GM23338 (cell line): ENCODE measurements at regions not wholly inside any gene's neighbourhood (a gene's known extent, or its start where the extent isn't known, plus 50 kb on each side); places are given as distances from the start of the nearest gene placed in this dataset.

Experiments
- ATAC-seq: fragments of 200-7000 bp; cut with Tn5 transposase; 3 replicates; pipeline ENCODE4 v1.9.1; 2020
- DNase-seq: peaks from one replicate; pipeline ENCODE4 v3.0.0-alpha.2; 2015; ENCODE audit warnings: low spot score
- H2AFZ ChIP-seq: fragments of 200-600 bp; sonication (generic); 2 replicates; pipeline ENCODE4 v1.8.0; 2016; ENCODE audit warnings: antibody characterized with exemption, mild to moderate bottlenecking, moderate library complexity
- H3F3A ChIP-seq: fragments of 200-600 bp; sonication (generic); replicated peaks from 2 replicates; pipeline ENCODE4 v1.8.0; 2017; ENCODE audit warnings: antibody characterized with exemption, mixed run types, low read depth
- H3K27ac ChIP-seq: fragments of 200-600 bp; sonication (generic); 2 replicates; pipeline ENCODE4 v1.6.1; 2016; ENCODE audit warnings: low read depth
- H3K27me3 ChIP-seq: fragments of 200-600 bp; sonication (generic); 2 replicates; pipeline ENCODE4 v1.8.0; 2016; ENCODE audit warnings: mild to moderate bottlenecking, mixed run types, moderate library complexity; ENCODE audit not compliant: insufficient read depth
- H3K36me3 ChIP-seq: fragments of 200-600 bp; sonication (generic); 2 replicates; pipeline ENCODE4 v1.8.0; 2016; ENCODE audit warnings: mild to moderate bottlenecking; ENCODE audit not compliant: insufficient read depth
- H3K4me1 ChIP-seq: fragments of 200-600 bp; sonication (generic); 2 replicates; pipeline ENCODE4 v1.8.0; 2016; ENCODE audit warnings: mild to moderate bottlenecking, moderate library complexity; ENCODE audit not compliant: insufficient read depth
- H3K4me2 ChIP-seq: fragments of 200-600 bp; sonication (generic); 2 replicates; pipeline ENCODE4 v1.7.1; 2017; ENCODE audit warnings: mixed run types
- H3K4me3 ChIP-seq: fragments of 200-600 bp; sonication (generic); 2 replicates; pipeline ENCODE4 v1.6.1; 2016; ENCODE audit warnings: mixed run types
- H3K79me2 ChIP-seq: fragments of 200-600 bp; sonication (generic); replicated peaks from 2 replicates; pipeline ENCODE4 v1.8.0; 2017; ENCODE audit warnings: mild to moderate bottlenecking; ENCODE audit not compliant: insufficient read depth
- H3K9me2 ChIP-seq: fragments of 200-600 bp; sonication (generic); 2 replicates; pipeline ENCODE4 v1.8.0; 2017; ENCODE audit not compliant: insufficient read depth
- H4K20me1 ChIP-seq: fragments of 200-600 bp; sonication (generic); replicated peaks from 2 replicates; pipeline ENCODE4 v1.8.0; 2017; ENCODE audit warnings: mild to moderate bottlenecking; ENCODE audit not compliant: insufficient read depth
- H3K27ac Mint-ChIP-seq: 2 replicates; pipeline ENCODE4 v1.8.0; 2020; ENCODE audit warnings: inconsistent platforms, mild to moderate bottlenecking, moderate library complexity, mixed read lengths
- H3K27me3 Mint-ChIP-seq: 3 replicates; pipeline ENCODE4 v1.8.0; 2022; ENCODE audit warnings: low read depth, mild to moderate bottlenecking, moderate library complexity, mixed read lengths, inconsistent platforms; ENCODE audit not compliant: insufficient read depth, poor library complexity
- H3K36me3 Mint-ChIP-seq: 3 replicates; pipeline ENCODE4 v1.8.0; 2021; ENCODE audit warnings: low read depth, mild to moderate bottlenecking, inconsistent platforms, moderate library complexity, mixed read lengths
- H3K4me1 Mint-ChIP-seq: 3 replicates; pipeline ENCODE4 v1.8.0; 2020; ENCODE audit warnings: mild to moderate bottlenecking, inconsistent platforms, mixed read lengths
- H3K4me3 Mint-ChIP-seq: 3 replicates; pipeline ENCODE4 v1.8.0; 2021; ENCODE audit warnings: moderate library complexity, mild to moderate bottlenecking, inconsistent platforms, mixed read lengths
- H3K9me3 Mint-ChIP-seq: 3 replicates; pipeline ENCODE4 v1.8.0; 2020; ENCODE audit warnings: moderate library complexity, mild to moderate bottlenecking, inconsistent platforms, mixed read lengths
- CREB1 ChIP-seq: fragments of 250-450 bp; sonication (Bioruptor Pico); IDR thresholded peaks from 2 replicates; pipeline ENCODE4 v1.5.0; 2020; ENCODE audit warnings: low read depth, mild to moderate bottlenecking, moderate library complexity
- EZH2 ChIP-seq: fragments of 200-600 bp; sonication (generic); IDR thresholded peaks from one replicate; pipeline ENCODE4 v1.8.0; 2017; ENCODE audit warnings: antibody characterized with exemption, mild to moderate bottlenecking, low read depth; ENCODE audit not compliant: unreplicated experiment
- JUNB ChIP-seq: IDR thresholded peaks from one replicate; pipeline ENCODE4 v1.6.1; 2016; ENCODE audit warnings: antibody characterized with exemption; ENCODE audit not compliant: unreplicated experiment
- NANOG ChIP-seq: IDR thresholded peaks from 2 replicates; pipeline ENCODE4 v1.6.1; 2016; ENCODE audit warnings: antibody characterized with exemption, borderline replicate concordance
- POLR2AphosphoS5 ChIP-seq: IDR thresholded peaks from 2 replicates; pipeline ENCODE4 v1.6.1; 2016; ENCODE audit warnings: antibody characterized with exemption, low read depth
- STAT1 ChIP-seq: IDR thresholded peaks from one replicate; pipeline ENCODE4 v1.6.1; 2016; ENCODE audit warnings: antibody characterized with exemption; ENCODE audit not compliant: unreplicated experiment
- ZNF114 ChIP-seq: fragments of 250-450 bp; sonication (Bioruptor Pico); IDR thresholded peaks from 2 replicates; pipeline ENCODE4 v1.5.0; 2020; ENCODE audit warnings: mild to moderate bottlenecking, moderate library complexity
- ZNF331 ChIP-seq: fragments of 250-450 bp; sonication (Bioruptor Pico); IDR thresholded peaks from 2 replicates; pipeline ENCODE4 v1.5.0; 2020; ENCODE audit warnings: low read depth, mild to moderate bottlenecking, moderate library complexity
- TF ChIP-seq, protein P1 (sequence below): IDR thresholded peaks from one replicate; pipeline ENCODE4 v1.6.1; 2018; ENCODE audit warnings: antibody characterized with exemption; ENCODE audit not compliant: unreplicated experiment
- TF ChIP-seq, protein P2 (sequence below): IDR thresholded peaks from 2 replicates; pipeline ENCODE4 v1.6.1; 2016; ENCODE audit warnings: antibody characterized with exemption
- TF ChIP-seq, protein P3 (sequence below), 2 experiments: fragments of 200-600 bp in 1 of 2; sonication (generic) in 1 of 2; conservative IDR thresholded peaks; 2 replicates each; pipeline versions ENCODE4 v1.5.1 to v1.6.1; 2016 to 2017; ENCODE audit warnings: antibody characterized with exemption in 2 of 2, low read depth in 2 of 2, mild to moderate bottlenecking in 2 of 2, moderate library complexity in 1 of 2

DNA sequence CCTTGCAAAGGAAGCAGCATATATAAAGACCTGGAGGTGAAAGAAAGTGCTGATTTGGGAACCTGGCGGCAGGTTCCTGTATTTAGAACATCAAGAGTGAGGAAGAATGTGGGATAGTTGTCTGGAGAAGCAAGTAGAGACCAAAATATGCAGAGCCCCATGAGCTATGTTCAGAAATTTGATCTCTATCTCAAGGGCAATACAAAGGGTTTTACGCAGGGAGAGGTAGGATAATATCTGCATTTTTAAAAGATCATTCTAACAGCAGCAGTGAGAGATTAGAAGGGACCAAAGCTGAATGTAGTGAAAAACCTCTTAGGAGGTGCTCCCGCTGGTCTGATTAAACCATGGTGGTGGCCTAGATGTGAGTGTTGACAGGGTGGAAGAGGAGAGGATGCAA lies 453.9 kb upstream of the PKN2 start (continued):
- TF ChIP-seq, protein P1, sequence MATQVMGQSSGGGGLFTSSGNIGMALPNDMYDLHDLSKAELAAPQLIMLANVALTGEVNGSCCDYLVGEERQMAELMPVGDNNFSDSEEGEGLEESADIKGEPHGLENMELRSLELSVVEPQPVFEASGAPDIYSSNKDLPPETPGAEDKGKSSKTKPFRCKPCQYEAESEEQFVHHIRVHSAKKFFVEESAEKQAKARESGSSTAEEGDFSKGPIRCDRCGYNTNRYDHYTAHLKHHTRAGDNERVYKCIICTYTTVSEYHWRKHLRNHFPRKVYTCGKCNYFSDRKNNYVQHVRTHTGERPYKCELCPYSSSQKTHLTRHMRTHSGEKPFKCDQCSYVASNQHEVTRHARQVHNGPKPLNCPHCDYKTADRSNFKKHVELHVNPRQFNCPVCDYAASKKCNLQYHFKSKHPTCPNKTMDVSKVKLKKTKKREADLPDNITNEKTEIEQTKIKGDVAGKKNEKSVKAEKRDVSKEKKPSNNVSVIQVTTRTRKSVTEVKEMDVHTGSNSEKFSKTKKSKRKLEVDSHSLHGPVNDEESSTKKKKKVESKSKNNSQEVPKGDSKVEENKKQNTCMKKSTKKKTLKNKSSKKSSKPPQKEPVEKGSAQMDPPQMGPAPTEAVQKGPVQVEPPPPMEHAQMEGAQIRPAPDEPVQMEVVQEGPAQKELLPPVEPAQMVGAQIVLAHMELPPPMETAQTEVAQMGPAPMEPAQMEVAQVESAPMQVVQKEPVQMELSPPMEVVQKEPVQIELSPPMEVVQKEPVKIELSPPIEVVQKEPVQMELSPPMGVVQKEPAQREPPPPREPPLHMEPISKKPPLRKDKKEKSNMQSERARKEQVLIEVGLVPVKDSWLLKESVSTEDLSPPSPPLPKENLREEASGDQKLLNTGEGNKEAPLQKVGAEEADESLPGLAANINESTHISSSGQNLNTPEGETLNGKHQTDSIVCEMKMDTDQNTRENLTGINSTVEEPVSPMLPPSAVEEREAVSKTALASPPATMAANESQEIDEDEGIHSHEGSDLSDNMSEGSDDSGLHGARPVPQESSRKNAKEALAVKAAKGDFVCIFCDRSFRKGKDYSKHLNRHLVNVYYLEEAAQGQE: no peak
- TF ChIP-seq, protein P2, sequence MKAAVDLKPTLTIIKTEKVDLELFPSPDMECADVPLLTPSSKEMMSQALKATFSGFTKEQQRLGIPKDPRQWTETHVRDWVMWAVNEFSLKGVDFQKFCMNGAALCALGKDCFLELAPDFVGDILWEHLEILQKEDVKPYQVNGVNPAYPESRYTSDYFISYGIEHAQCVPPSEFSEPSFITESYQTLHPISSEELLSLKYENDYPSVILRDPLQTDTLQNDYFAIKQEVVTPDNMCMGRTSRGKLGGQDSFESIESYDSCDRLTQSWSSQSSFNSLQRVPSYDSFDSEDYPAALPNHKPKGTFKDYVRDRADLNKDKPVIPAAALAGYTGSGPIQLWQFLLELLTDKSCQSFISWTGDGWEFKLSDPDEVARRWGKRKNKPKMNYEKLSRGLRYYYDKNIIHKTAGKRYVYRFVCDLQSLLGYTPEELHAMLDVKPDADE: no peak
- TF ChIP-seq EZH2 (no peak), CREB1 (CRISPR knock-in tag) (no peak), NANOG (no peak), ZNF331 (no peak), STAT1 (no peak)

DNA sequence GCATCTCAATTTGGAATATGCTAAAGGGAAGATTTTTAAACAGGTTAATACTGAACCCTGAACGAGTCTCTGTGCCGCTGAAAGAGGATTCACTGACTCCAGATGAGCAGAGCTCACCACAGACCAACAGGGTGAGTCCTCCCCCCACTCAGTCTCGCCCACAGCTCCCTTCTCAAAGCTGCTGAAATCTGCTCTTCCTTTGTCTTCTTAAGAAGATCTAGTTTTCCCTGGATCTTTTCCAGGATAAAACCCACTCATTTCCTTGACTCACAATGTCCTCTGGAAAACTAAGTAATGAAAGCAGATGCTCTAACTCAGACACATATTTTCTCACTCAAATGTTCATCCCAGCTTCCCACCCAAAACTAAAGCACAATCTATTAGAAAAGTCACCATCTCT lies 447.0 kb upstream of the PKN2 start:
- ATAC-seq: no peak

DNA sequence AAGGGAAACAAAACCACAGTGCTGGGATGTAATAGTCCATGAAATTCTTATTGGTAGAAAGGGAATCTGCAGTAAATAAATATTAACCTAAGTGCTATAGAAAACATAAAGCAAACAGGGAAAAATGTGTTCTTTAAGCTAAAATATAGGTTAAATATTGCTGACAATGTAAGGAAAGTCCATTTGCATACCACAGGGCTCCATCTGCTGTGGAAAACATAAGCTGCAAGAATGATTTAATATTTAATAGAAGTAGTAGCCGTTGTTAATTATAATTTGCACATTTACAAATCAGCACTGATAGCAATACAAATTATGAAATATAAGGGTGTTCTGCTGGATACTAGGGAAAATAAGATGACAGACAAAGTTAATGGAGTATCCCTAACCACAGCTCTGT lies 444.9 kb upstream of the PKN2 start:
- H3K9me2 ChIP-seq: no peaks in the 10 kb centered on the region
- no peak for ATAC-seq
- no peak for TF ChIP-seq ZNF114 (CRISPR knock-in tag)
- TF ChIP-seq, protein P3, sequence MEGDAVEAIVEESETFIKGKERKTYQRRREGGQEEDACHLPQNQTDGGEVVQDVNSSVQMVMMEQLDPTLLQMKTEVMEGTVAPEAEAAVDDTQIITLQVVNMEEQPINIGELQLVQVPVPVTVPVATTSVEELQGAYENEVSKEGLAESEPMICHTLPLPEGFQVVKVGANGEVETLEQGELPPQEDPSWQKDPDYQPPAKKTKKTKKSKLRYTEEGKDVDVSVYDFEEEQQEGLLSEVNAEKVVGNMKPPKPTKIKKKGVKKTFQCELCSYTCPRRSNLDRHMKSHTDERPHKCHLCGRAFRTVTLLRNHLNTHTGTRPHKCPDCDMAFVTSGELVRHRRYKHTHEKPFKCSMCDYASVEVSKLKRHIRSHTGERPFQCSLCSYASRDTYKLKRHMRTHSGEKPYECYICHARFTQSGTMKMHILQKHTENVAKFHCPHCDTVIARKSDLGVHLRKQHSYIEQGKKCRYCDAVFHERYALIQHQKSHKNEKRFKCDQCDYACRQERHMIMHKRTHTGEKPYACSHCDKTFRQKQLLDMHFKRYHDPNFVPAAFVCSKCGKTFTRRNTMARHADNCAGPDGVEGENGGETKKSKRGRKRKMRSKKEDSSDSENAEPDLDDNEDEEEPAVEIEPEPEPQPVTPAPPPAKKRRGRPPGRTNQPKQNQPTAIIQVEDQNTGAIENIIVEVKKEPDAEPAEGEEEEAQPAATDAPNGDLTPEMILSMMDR (conservative IDR thresholded peaks at IDR 0.05; ENCODE audit: low read depth in 2 of 2): no peak
- TF ChIP-seq ZNF331: no peak
- no peak for TF ChIP-seq CREB1 (CRISPR knock-in tag)
- TF ChIP-seq, protein P2: no peak
- TF ChIP-seq NANOG: no peak
- TF ChIP-seq EZH2: no peak
- TF ChIP-seq POLR2AphosphoS5: no peak
- no peak for TF ChIP-seq JUNB

More for the DNA sequence above, 447.0 kb upstream of the PKN2 start:
- Histone ChIP-seq H3K27ac (no peak overlapping the region), H4K20me1 (no peaks in the 10 kb centered on the region), H3K79me2 (no peaks in the 10 kb centered on the region), H2AFZ (peak overlapping the region; percentile 49; the same call in 1 of the 2 replicates), H3K4me1 (no peaks in the 10 kb centered on the region), H3K36me3 (no peaks in the 10 kb centered on the region), H3K9me2 (no peaks in the 10 kb centered on the region), H3K4me3 (no peak overlapping the region), H3K27me3 (no peaks in the 10 kb centered on the region), H3F3A (no peaks in the 10 kb centered on the region), H3K4me2 (no peak overlapping the region)
- H3K9me3 Mint-ChIP-seq: peaks cover 3% of the 10 kb centered on the region; the same call in 1 of the 3 replicates
- peaks cover 2% of the 10 kb centered on the region; the same call in 2 of the 3 replicates for H3K36me3 Mint-ChIP-seq
- H3K4me1 Mint-ChIP-seq: peaks cover 7% of the 10 kb centered on the region
- TF ChIP-seq CREB1 (CRISPR knock-in tag): no peak
- no peak for TF ChIP-seq EZH2
- TF ChIP-seq STAT1: no peak
- DNase-seq: no peak
- H3K27me3 Mint-ChIP-seq: no peaks in the 10 kb centered on the region
- H3K27ac Mint-ChIP-seq: peak overlapping the region; percentile 36; the same call in 1 of the 2 replicates
- H3K4me3 Mint-ChIP-seq: no peak overlapping the region

More for the DNA sequence above, 444.9 kb upstream of the PKN2 start:
- no peaks in the 10 kb centered on the region for H3K4me1 ChIP-seq
- Mint-ChIP-seq H3K4me3 (no peak overlapping the region), H3K4me1 (peaks cover 7% of the 10 kb centered on the region), H3K9me3 (peaks cover 23% of the 10 kb centered on the region; the same call in 2 of the 3 replicates), H3K27ac (no peak overlapping the region), H3K27me3 (peaks cover 2% of the 10 kb centered on the region), H3K36me3 (peaks cover 3% of the 10 kb centered on the region; the same call in 2 of the 3 replicates)
- no peak overlapping the region for H3K27ac ChIP-seq
- DNase-seq: no peak
- H3K4me3 ChIP-seq: no peak overlapping the region
- no peaks in the 10 kb centered on the region for H3F3A ChIP-seq
- H4K20me1 ChIP-seq: no peaks in the 10 kb centered on the region
- H3K79me2 ChIP-seq: no peaks in the 10 kb centered on the region
- no peaks in the 10 kb centered on the region for H3K27me3 ChIP-seq
- H3K36me3 ChIP-seq: no peaks in the 10 kb centered on the region
- H2AFZ ChIP-seq: no peak overlapping the region
- H3K4me2 ChIP-seq: no peak overlapping the region
